ENCODE measurements at regions not wholly inside any gene's neighbourhood (a gene's known extent, or its start where the extent isn't known, plus 50 kb on each side); places are given as distances from the start of the nearest gene placed in this dataset.

- no peak for TF ChIP-seq CTCF (IDR thresholded peaks at IDR 0.05; ENCODE audit: low read depth, low read length)
- TF ChIP-seq POLR2A (IDR thresholded peaks at IDR 0.05; ENCODE audit: extremely low read depth, insufficient read length), result no peak
- TF ChIP-seq MAX (IDR thresholded peaks at IDR 0.05; ENCODE audit: low read depth, low read length), result no peak
- TF ChIP-seq MYC (IDR thresholded peaks at IDR 0.05; ENCODE audit: low read depth, low read length), result no peak
Measured at GRCh38 chr12:124096869-124097434, 123.9 kb downstream of the ZNF664 start.
